DOHH2 (cell line): ENCODE measurements at regions not wholly inside any gene's neighbourhood (a gene's known extent, or its start where the extent isn't known, plus 50 kb on each side); places are given as distances from the start of the nearest gene placed in this dataset.

Experiments
- H3F3A ChIP-seq: fragments of 200-600 bp; sonication (generic), shearing (Covaris generic); 2 replicates; pipeline ENCODE4 v1.6.0; 2016; ENCODE audit warnings: antibody characterized with exemption, mild to moderate bottlenecking; ENCODE audit not compliant: control insufficient read depth, insufficient read depth
- H3K27ac ChIP-seq: fragments of 200-600 bp; sonication (generic); 2 replicates; pipeline ENCODE4 v1.5.1; 2014; ENCODE audit warnings: low read depth, mild to moderate bottlenecking, low read length, moderate library complexity
- H3K27me3 ChIP-seq: fragments of 200-600 bp; sonication (generic); 2 replicates; pipeline ENCODE4 v1.6.1; 2014; ENCODE audit warnings: mild to moderate bottlenecking, low read length, mixed read lengths; ENCODE audit not compliant: control insufficient read depth
- H3K36me3 ChIP-seq: fragments of 200-600 bp; sonication (generic); 2 replicates; pipeline ENCODE4 v1.6.1; 2014; ENCODE audit warnings: mild to moderate bottlenecking, low read length, moderate library complexity, mixed read lengths; ENCODE audit not compliant: control insufficient read depth
- H3K4me1 ChIP-seq: fragments of 200-600 bp; sonication (generic); 2 replicates; pipeline ENCODE4 v1.6.1; 2014; ENCODE audit warnings: mild to moderate bottlenecking, low read length, mixed read lengths; ENCODE audit not compliant: control insufficient read depth
- H3K4me2 ChIP-seq: fragments of 200-600 bp; sonication (generic); 2 replicates; pipeline ENCODE4 v1.6.0; 2014; ENCODE audit warnings: mild to moderate bottlenecking, low read length, moderate library complexity
- H3K4me3 ChIP-seq: fragments of 200-600 bp; sonication (generic); 2 replicates; pipeline ENCODE4 v1.5.1; 2014; ENCODE audit warnings: mild to moderate bottlenecking, low read length, mixed read lengths
- H3K79me2 ChIP-seq: fragments of 200-600 bp; sonication (generic); 2 replicates; pipeline ENCODE4 v1.6.1; 2014; ENCODE audit warnings: mild to moderate bottlenecking, low read length, mixed read lengths; ENCODE audit not compliant: control insufficient read depth
- H3K9me2 ChIP-seq: fragments of 200-600 bp; sonication (generic); replicated peaks from 2 replicates; pipeline ENCODE4 v1.6.1; 2014; ENCODE audit warnings: mild to moderate bottlenecking, low read length, mixed read lengths; ENCODE audit not compliant: control insufficient read depth
- H3K9me3 ChIP-seq: fragments of 200-600 bp; sonication (generic); 2 replicates; pipeline ENCODE4 v1.6.1; 2014; ENCODE audit warnings: antibody characterized with exemption, low read length, mixed read lengths; ENCODE audit not compliant: control insufficient read depth, insufficient read depth
- H4K20me1 ChIP-seq: fragments of 200-600 bp; sonication (generic); 2 replicates; pipeline ENCODE4 v1.6.0; 2014; ENCODE audit warnings: low read depth, mild to moderate bottlenecking, antibody characterized with exemption, low read length, moderate library complexity; ENCODE audit not compliant: control insufficient read depth, insufficient read depth
- CTCF ChIP-seq: fragments of 200-600 bp; sonication (generic); IDR thresholded peaks from one replicate; pipeline ENCODE4 v1.5.1; 2014; ENCODE audit warnings: antibody characterized with exemption, mild to moderate bottlenecking, low read depth, low read length; ENCODE audit not compliant: poor library complexity, severe bottlenecking
- EZH2phosphoT487 ChIP-seq: fragments of 200-600 bp; sonication (generic); IDR thresholded peaks from 2 replicates; pipeline ENCODE4 v1.6.1; 2017; ENCODE audit warnings: borderline replicate concordance, mild to moderate bottlenecking, antibody characterized with exemption, low read length, moderate library complexity, mixed read lengths

- Histone ChIP-seq H4K20me1 (no peaks in the 10 kb centered on the region), H3K4me2 (no peak overlapping the region), H3F3A (no peaks in the 10 kb centered on the region), H3K4me1 (peaks cover under 1% of the 10 kb centered on the region), H3K9me3 (peaks cover 3% of the 10 kb centered on the region; the same call in 1 of the 2 replicates), H3K79me2 (no peaks in the 10 kb centered on the region), H3K27me3 (0 out of 2 replicates have a peak, but pooled peaks cover 4% of the 10 kb centered on the region), H3K27ac (no peak overlapping the region), H3K4me3 (no peak overlapping the region), H3K36me3 (no peaks in the 10 kb centered on the region), H3K9me2 (no peaks in the 10 kb centered on the region)
- TF ChIP-seq CTCF (no peak), EZH2phosphoT487 (no peak)
Measured at GRCh38 chr4:42326524-42326923, 70.8 kb upstream of the SHISA3 start.

DNA sequence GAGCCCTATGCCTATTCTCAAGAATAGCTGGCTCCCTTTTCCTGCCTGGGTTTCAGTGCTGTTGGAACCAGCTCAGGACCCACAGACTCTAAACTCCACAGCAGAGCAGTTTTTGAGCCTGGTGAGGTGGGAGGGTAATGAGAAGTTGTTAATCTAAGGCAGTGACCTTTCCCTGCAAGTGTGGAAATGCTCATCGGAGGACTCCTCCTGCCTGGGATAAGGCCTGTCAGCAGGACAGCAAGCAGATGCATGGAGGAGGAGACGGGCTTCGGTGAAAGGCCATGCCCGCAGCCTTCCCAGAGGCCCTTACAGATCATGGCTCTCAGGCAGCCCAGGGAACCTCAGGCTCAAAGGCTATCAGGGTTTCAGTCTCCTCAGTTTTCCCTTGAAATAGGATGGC is 70.0 kb upstream of the SHISA3 start:
- H3K4me2 ChIP-seq, result no peak overlapping the region
- H3F3A ChIP-seq, result no peaks in the 10 kb centered on the region
- H3K27ac ChIP-seq, result no peak overlapping the region
- no peak for TF ChIP-seq CTCF
- TF ChIP-seq EZH2phosphoT487, result no peak
- 0 out of 2 replicates have a peak, but pooled peaks cover 4% of the 10 kb centered on the region for H3K27me3 ChIP-seq
- no peaks in the 10 kb centered on the region for H3K9me2 ChIP-seq
- no peaks in the 10 kb centered on the region for H3K79me2 ChIP-seq
- H3K36me3 ChIP-seq, result no peaks in the 10 kb centered on the region
- no peaks in the 10 kb centered on the region for H4K20me1 ChIP-seq
- peaks cover 3% of the 10 kb centered on the region; the same call in 1 of the 2 replicates for H3K9me3 ChIP-seq
- peaks cover 3% of the 10 kb centered on the region; the same call in 1 of the 2 replicates for H3K4me1 ChIP-seq
- H3K4me3 ChIP-seq, result no peak overlapping the region

DNA sequence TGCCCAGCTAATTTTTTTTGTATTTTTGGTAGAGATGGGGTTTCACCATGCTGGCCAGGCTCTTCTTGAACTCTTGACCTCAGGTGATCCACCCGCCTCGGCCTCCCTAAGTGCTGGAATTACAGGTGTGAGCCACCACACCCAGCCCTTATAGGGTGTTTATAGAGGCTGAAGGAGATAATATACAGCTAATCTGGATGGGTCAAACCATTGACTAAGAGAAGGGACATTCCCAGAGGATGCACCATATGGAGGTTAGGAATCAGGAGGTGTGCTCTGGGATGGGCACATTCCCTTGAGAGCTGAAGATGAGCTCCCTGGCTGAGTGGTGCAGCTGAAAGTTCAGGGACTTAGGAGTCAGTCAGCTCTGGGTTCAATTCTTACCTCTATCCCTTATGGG is 68.3 kb upstream of the SHISA3 start:
- Histone ChIP-seq H3K36me3 (no peaks in the 10 kb centered on the region), H3F3A (no peaks in the 10 kb centered on the region), H3K9me2 (no peaks in the 10 kb centered on the region), H3K4me3 (no peak overlapping the region), H4K20me1 (no peaks in the 10 kb centered on the region), H3K79me2 (no peaks in the 10 kb centered on the region), H3K9me3 (no peaks in the 10 kb centered on the region), H3K4me1 (peaks cover 3% of the 10 kb centered on the region; the same call in 1 of the 2 replicates), H3K27ac (no peak overlapping the region), H3K4me2 (no peak overlapping the region), H3K27me3 (peaks cover 9% of the 10 kb centered on the region; the same call in 1 of the 2 replicates)
- TF ChIP-seq EZH2phosphoT487, result no peak
- TF ChIP-seq CTCF, result no peak
